ENCODE measurements at regions not wholly inside any gene's neighbourhood (a gene's known extent, or its start where the extent isn't known, plus 50 kb on each side); places are given as distances from the start of the nearest gene placed in this dataset.
"Not testable (repeated sequence)": the region's sequence is repeated elsewhere in the genome, so short reads cannot be mapped to it uniquely, and the experiment has no call there.

DNA sequence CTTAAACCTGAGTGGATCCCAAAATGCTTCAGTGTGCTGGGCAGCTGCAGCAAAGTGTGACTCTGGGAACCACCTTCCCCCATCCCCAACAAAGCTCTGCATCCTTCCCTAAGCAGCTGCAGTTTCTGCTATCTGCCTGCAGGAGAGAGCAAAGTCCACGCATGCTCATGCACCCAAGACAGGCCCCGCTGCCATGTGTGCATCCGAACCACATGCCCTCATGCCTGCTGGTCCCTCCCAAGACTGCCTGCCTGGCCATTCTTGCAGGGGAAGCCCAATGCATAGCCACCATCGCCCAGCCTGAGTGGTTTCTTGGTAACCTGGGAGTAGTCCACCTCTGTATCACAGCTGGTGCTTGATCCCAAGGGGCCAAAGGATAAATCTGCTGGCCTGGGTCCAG, 94.3 kb upstream of the OLIG3 start:
- H3K9me3 Mint-ChIP-seq = peaks cover 12% of the 10 kb centered on the region
- H3K36me3 Mint-ChIP-seq = peaks cover 5% of the 10 kb centered on the region
- H3K27ac Mint-ChIP-seq = peak overlapping the region; percentile 32
- no peak for ATAC-seq
- DNase-seq (ENCODE audit: low spot score in 2 of 2) = no peak
- H3K4me1 Mint-ChIP-seq = peaks cover 19% of the 10 kb centered on the region
- H3K4me3 Mint-ChIP-seq = no peak overlapping the region

DNA sequence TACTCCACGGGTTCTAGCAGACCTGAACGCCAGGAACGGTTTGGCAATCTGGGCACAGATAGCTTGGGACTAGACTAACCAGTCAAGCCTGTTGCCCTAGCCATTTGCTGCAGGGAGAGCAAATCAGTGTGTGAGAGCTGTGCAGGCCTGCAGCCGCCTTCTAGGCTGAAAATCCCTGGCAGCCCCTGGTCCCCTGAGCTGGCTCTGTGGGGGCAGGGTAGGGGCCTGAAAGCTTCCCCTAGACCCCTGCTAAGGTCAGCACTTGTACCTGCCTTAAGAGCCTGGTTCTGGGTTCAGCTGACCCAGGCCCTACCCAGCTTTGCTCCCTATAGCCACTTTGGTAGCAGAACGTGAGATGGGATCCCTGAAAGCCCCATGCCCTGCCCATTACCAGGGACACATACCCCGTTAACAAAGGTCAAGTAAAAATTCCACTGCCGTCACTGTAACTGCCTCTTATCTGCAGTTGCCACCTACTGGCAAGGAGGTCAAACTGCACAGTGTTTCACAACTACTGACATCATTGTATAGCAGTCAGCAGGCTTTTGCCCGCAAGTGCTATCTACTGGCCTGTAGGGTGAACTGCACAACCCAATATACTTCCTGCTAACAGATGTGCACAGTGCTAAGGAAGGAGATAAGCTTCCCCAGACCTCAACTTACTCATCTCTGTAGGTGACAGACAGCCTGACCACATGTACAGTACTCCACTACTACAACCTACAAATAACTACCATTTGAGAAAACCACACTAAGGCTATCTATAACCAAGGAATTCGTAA, 95.1 kb upstream of the OLIG3 start:
- ATAC-seq (peak; percentile 99), DNase-seq (ENCODE audit: low spot score in 2 of 2) (peak; percentile 21 to 69)
- Mint-ChIP-seq H3K4me1 (peaks cover 19% of the 10 kb centered on the region), H3K27ac (peak overlapping the region; percentile 32), H3K4me3 (no peak overlapping the region), H3K36me3 (peaks cover 5% of the 10 kb centered on the region), H3K9me3 (peaks cover 12% of the 10 kb centered on the region)

DNA sequence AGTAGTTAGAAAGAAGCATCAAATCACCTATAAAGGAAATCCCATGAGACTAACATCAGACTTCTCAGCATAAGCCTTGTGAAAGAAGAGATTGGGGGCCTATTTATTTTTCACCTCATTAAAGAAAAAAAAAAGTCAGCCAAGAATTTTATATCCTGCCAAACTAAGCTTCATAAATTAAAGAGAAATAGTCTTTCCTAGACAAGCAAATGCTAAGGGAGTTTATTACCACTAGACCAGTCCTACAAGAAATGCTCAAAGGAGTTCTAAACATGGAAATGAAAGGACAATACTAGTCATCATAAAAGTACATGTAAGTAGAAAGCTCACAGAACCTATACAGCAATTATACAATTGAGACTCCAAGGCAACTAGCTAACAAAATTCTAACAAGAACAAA, 96.5 kb upstream of the OLIG3 start:
- DNase-seq (ENCODE audit: low spot score in 2 of 2) (no peak), ATAC-seq (no peak)
- Mint-ChIP-seq H3K9me3 (peaks cover 14% of the 10 kb centered on the region), H3K27ac (no peak overlapping the region), H3K36me3 (peaks cover 5% of the 10 kb centered on the region), H3K4me1 (peaks cover 19% of the 10 kb centered on the region), H3K4me3 (no peak overlapping the region)

DNA sequence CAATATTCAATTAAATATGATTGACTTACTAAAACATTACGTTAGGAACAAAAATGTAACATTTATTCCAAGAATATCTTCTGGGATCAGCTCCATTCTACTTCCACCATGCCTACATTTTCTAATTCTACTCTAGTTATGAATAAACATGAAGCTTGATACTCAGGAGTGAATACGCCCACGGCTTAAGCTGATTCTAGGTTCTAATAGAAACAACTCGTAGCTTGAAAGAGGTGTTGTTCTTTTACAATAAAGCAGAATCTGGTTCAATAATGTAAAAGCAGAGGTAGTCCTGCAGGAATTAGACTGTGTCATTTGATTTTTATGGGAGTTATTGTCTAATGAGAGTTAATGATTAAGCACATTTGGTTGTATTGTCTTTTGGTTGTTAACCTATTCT, 107.3 kb upstream of the OLIG3 start:
- H3K27ac Mint-ChIP-seq = no peak overlapping the region
- H3K9me3 Mint-ChIP-seq = no peaks in the 10 kb centered on the region
- H3K4me1 Mint-ChIP-seq = peaks cover 5% of the 10 kb centered on the region
- DNase-seq (ENCODE audit: low spot score in 2 of 2) (no peak), ATAC-seq (no peak)
- no peaks in the 10 kb centered on the region for H3K36me3 Mint-ChIP-seq
- H3K4me3 Mint-ChIP-seq = no peak overlapping the region

DNA sequence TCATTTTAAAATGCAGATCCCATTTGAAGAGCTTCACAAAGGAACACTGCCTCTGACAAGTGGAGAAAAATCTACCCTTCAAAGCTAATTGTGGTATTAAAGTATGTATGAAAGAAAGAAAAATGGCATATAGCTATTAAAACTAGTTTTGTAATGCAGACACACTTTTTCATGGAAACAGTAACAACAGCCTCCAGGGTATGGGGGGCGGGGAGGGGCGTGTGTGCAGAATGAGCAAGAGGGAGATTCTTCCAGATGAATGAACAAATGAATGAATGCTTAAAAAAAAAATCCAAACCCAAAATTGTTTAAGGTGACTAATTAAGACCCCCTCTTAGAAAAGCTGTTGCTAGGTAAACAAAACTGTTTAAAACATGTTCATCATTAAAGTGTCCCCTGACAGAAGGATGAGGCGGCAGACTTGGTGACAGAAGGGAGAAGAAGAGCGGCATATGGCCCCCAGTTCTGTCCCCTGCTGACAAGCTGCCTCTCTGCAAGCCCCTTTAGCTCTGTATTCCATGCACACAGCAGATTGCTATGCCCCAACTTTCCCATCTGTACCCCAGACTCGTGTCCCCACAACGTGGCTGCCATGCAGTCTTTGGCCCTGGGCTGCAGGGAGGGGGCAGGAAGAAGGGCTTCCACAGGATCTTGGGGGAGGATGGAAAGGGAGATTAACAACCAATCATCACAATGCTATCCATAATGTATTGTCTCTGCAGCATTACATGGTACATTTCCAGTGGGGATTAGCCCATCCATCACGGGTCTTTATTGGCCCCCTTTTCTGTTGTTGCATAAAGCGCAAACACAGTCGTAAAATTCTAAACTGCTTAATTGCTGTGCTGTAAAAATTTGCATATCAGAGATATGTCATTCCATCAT, 108.4 kb upstream of the OLIG3 start:
- no peaks in the 10 kb centered on the region for H3K36me3 Mint-ChIP-seq
- H3K27ac Mint-ChIP-seq = no peak overlapping the region
- H3K9me3 Mint-ChIP-seq = no peaks in the 10 kb centered on the region
- H3K4me3 Mint-ChIP-seq = no peak overlapping the region
- H3K4me1 Mint-ChIP-seq = peaks cover 5% of the 10 kb centered on the region
- DNase-seq (ENCODE audit: low spot score in 2 of 2) (no peak), ATAC-seq (no peak)

DNA sequence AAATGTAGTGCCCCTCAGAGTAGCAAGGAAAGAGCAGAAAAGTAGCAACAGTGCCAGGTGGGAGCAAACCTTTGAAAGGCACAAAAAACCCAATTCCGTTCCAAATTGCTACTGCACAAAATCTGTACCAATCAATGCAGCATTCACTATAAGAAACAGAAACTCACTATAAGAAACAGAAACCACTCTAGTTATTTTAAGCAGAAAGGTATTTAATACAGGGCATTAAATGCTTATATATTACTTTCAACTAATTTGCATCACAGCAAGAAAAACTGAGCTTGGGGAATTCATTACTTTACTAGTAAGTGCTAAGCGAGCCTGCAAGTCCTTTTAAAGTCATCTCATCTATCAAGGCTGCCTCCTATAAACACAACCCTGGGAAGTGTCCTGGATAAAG, 116.5 kb upstream of the OLIG3 start:
- no peak for ATAC-seq
- Mint-ChIP-seq H3K27ac (no peak overlapping the region), H3K9me3 (peaks cover 2% of the 10 kb centered on the region)

DNA sequence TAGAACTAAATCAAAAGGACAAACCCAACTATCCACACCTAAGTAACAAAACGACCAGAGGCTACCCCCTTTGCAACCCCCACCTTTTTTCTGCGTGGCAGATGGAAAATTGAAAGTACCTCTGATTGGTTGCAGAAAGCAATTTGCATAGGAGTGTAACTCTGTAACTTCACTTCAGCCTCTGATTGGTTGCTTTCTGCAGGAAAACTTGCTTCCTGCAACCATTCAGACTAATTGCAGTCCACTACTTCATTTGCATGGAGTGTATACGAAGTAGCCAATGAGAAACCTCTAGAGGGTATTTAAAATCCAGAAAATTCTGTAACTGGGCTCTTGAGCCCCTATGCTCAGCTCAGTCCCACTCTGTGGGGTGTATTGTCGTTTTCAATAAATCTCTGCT, 129.1 kb upstream of the OLIG3 start:
- no peak for DNase-seq (ENCODE audit: low spot score in 2 of 2)
- no peaks in the 10 kb centered on the region for H3K36me3 Mint-ChIP-seq
- H3K4me3 Mint-ChIP-seq = no peak overlapping the region
- no peak for ATAC-seq
- H3K9me3 Mint-ChIP-seq = no peaks in the 10 kb centered on the region
- no peaks in the 10 kb centered on the region for H3K4me1 Mint-ChIP-seq
- H3K27ac Mint-ChIP-seq = no peak overlapping the region

More for the DNA sequence above, 116.5 kb upstream of the OLIG3 start:
- Mint-ChIP-seq H3K4me1 (no peaks in the 10 kb centered on the region), H3K4me3 (no peak overlapping the region), H3K36me3 (no peaks in the 10 kb centered on the region)
- no peak for DNase-seq (ENCODE audit: low spot score in 2 of 2)

DNA sequence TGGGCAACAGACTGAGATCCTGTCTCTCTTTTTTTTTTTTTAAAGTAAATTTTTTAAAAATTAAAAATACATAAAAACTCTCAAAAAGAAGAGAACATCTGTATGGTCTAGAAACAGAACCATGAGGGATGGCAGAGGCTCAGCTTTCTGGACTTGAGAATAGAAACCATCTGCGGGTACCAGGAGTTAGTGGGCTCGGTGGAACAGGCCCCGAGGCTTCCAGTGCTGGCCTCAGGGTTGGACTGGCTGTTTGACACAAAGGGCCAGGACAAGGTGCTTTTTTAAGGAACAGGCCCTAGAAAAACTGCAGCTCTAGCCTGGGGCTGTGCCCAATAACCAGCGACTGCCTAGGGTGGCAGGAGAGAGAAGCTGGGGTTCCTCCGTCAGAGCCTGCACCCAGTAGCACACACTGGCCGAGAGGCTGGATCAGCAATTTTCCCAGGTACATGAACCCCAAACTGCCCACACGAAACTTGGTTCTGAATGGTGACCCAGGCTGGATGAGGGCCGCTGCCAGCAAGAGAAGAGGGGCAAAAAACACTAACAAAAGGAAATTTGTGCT, 131.0 kb upstream of the OLIG3 start:
- Mint-ChIP-seq H3K4me1 (no peaks in the 10 kb centered on the region), H3K4me3 (no peak overlapping the region), H3K27ac (no peak overlapping the region), H3K9me3 (no peaks in the 10 kb centered on the region), H3K36me3 (no peaks in the 10 kb centered on the region)
- ATAC-seq (no peak), DNase-seq (ENCODE audit: low spot score in 2 of 2) (no peak)

DNA sequence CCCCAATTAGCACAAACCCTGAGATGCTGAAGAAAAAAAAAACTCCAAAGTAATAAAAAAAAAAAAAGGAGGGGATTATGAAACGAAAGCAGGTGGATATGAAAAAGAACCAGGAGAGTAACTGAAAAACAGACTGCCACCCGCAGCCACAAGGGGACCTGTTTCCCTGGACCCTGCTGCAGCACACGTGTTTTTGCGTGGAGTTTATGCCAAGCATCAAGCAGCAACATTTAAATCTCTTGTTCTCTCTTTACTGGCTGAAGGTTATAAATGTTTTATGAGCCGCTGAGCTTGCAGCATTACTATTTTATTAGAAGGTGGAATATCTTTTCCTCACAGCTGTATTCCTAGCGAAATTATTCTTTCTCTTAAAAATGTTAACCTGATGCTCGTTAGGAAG, 131.6 kb upstream of the OLIG3 start:
- H3K9me3 Mint-ChIP-seq = no peaks in the 10 kb centered on the region
- no peak for DNase-seq (ENCODE audit: low spot score in 2 of 2)
- no peak overlapping the region for H3K27ac Mint-ChIP-seq
- no peak for ATAC-seq
- no peaks in the 10 kb centered on the region for H3K36me3 Mint-ChIP-seq
- H3K4me1 Mint-ChIP-seq = no peaks in the 10 kb centered on the region
- no peak overlapping the region for H3K4me3 Mint-ChIP-seq

DNA sequence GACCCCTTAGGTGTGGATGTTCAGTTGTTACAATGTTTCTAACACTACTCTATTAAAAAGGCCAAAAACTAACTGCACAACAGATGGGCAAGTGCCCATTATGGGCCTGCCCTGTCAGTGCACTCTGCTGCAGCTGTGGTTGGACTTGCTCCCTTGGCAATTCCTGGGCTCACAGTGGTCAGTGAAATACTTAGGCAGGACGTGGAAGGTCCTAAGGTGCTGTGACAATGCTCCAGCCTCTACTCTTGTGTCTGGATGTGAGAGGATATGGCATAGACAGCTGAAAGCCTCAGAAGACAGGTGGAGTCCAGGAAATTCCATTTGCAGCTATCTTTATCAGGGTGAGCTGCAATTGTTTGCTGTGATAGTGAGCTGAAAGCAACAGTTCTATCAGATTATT, 136.5 kb upstream of the OLIG3 start:
- no peak for DNase-seq (ENCODE audit: low spot score in 2 of 2)
- H3K27ac Mint-ChIP-seq = no peak overlapping the region
- no peaks in the 10 kb centered on the region for H3K36me3 Mint-ChIP-seq
- ATAC-seq = no peak
- H3K4me1 Mint-ChIP-seq = no peaks in the 10 kb centered on the region
- no peaks in the 10 kb centered on the region for H3K9me3 Mint-ChIP-seq
- no peak overlapping the region for H3K4me3 Mint-ChIP-seq

DNA sequence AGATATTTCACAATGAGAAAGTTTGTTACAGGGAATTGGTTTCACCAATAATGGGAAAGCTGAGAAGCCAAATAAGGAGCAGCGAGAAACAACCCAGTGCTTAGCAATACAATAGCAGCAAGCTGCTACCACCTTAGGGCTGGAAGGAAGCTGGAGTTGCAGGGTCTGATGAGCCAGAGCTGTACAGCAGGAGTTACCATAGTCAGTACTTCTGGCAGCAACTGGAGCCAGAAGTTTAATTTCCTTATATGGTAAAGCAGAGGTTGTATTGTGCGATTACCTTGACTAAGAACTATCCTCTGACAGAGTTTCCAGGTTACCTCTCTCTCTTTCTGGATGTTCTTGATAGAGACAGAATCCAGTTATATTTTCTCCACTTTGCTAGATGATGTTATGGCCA, 137.1 kb upstream of the OLIG3 start:
- Mint-ChIP-seq H3K9me3 (no peaks in the 10 kb centered on the region), H3K36me3 (no peaks in the 10 kb centered on the region), H3K27ac (no peak overlapping the region), H3K4me1 (no peaks in the 10 kb centered on the region), H3K4me3 (no peak overlapping the region)
- DNase-seq (ENCODE audit: low spot score in 2 of 2) (no peak), ATAC-seq (peak; percentile 28)

DNA sequence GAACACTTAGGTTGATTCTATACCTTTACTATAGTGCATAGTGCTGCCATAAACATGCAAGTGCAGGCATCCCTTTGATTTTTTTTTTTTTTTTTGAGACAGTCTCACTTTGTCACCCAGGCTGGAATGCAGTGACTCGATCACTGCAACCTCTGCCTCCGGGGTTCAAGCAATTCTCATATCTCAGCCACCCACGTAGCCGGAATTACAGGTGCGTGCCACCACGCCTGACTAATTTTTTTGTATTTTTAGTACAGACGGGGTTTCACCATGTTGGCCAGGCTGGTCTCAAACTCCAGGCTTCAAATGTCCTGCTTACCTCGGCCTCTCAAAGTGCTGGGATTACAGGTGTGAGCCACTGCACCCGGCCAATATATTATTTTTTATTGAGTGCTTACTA, 140.0 kb upstream of the OLIG3 start:
- not testable (repeated sequence) for H3K9me3 Mint-ChIP-seq; H3K36me3 Mint-ChIP-seq; H3K27ac Mint-ChIP-seq; ATAC-seq; DNase-seq (ENCODE audit: low spot score in 2 of 2); H3K4me3 Mint-ChIP-seq
- peaks cover 11% of the 10 kb centered on the region for H3K4me1 Mint-ChIP-seq

DNA sequence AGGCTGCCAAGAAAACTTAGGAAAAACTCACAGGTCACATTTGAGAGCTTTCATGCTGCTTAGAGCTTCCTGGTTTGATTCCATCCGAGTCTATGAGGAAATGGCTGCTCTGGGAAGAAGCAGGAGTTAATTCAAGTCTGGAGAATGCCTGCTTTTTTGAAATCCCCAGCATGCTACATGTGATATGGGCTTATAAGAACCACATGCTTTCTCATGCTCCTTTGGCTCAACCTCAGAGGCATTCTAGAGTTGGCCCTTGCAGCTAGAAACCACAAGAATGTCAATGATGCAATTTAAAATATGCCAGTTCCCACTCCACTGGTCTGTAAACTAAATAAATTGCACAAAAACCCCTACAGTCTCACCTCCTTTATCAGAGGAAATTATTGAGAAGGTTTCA, 142.9 kb upstream of the OLIG3 start:
- Mint-ChIP-seq H3K4me3 (no peak overlapping the region), H3K36me3 (no peaks in the 10 kb centered on the region), H3K27ac (no peak overlapping the region), H3K4me1 (peaks cover 15% of the 10 kb centered on the region), H3K9me3 (no peaks in the 10 kb centered on the region)
- ATAC-seq = no peak
- DNase-seq (ENCODE audit: low spot score in 2 of 2) = no peak

DNA sequence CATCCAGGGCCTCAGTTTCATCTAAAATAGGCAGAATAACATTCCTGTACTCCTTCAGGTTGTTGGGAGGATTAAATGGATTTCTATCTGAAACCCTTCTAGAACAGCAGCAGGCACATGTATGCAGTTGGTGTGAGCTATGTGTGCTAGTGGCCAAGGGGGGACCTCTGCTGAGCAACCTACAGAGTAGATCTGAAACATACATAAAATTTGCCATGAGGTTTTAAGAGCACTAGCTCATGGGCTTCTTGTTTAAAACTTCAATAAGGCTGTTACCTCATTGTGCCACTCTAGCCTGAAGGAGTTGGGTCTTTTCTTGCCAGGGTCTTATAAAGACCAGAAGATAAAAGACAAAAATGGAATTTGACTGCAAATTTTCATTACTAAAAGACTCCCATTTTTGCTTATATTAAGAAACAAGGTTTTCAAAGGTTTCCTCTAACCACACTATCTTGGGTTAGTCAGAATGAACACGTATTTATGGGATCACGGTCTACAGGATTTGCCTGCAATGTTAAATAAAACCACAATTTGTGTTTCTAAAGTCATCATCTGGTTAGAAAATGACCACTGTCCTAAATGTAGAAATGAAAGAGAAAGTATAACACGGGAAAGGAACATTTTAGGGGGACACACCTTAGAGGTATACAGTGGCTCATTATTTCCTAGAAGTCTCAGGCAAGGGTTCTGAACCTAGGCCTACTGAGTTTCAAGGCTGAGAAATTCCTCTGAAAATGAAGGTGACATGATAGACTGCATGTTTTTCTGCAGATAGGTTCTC, 144.9 kb upstream of the OLIG3 start:
- Mint-ChIP-seq H3K9me3 (no peaks in the 10 kb centered on the region), H3K4me3 (no peak overlapping the region), H3K36me3 (no peaks in the 10 kb centered on the region), H3K27ac (peak overlapping the region; percentile 44), H3K4me1 (peaks cover 15% of the 10 kb centered on the region)
- ATAC-seq (peak; percentile 78), DNase-seq (ENCODE audit: low spot score in 2 of 2) (no peak)

DNA sequence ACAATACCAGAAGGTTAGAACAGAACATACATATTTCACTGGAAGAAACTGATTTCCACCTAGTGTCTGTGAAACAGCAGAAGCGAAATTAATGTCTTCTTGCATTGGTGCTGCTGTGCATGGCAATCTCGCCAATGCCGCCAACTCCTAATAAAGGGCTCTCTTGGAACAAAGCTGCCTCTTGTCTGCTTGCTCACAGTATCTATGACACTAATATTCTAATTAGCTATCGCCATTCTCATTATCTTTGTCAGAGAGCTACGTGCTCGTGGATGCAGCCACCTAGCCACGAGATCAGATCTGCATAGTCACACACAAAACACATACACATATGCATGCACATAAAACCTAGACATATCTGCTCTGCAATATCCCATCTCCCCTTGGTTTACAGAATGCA, 145.9 kb upstream of the OLIG3 start:
- no peak overlapping the region for H3K4me3 Mint-ChIP-seq
- DNase-seq (ENCODE audit: low spot score in 2 of 2) (no peak), ATAC-seq (no peak)
- H3K4me1 Mint-ChIP-seq = peaks cover 15% of the 10 kb centered on the region
- H3K36me3 Mint-ChIP-seq = no peaks in the 10 kb centered on the region
- no peak overlapping the region for H3K27ac Mint-ChIP-seq
- H3K9me3 Mint-ChIP-seq = no peaks in the 10 kb centered on the region

All from stimulated activated effector memory CD8-positive, alpha-beta T cell treated with anti-CD3 and anti-CD28 coated beads, Interleukin-12 subunit alpha, Interleukin-12 subunit beta, amount 100 ng/mL, for 72 hours (primary cell).